Fibroblast of skin of abdomen (primary cell): ENCODE measurements at regions not wholly inside any gene's neighbourhood (a gene's known extent, or its start where the extent isn't known, plus 50 kb on each side); places are given as distances from the start of the nearest gene placed in this dataset.
A peak's percentile ranks its signal among the peaks of the same experiment; 100 is the strongest.

Experiments
- DNase-seq: peaks from one replicate; pipeline ENCODE4 v3.0.0-alpha.2; 2013

GRCh38 chr2:38509947-38510326 lies 92.8 kb downstream of the HNRNPLL start:
- no peak for DNase-seq

GRCh38 chr2:38509314-38509946 lies 93.3 kb downstream of the HNRNPLL start:
- DNase-seq: peak; percentile 88

GRCh38 chr2:38508311-38509039 lies 94.3 kb downstream of the HNRNPLL start:
- peak; percentile 79 for DNase-seq

- no peak for DNase-seq
Observed at GRCh38 chr2:38507712-38508111, 95.0 kb downstream of the HNRNPLL start.

GRCh38 chr2:38505779-38506178 lies 96.9 kb downstream of the HNRNPLL start:
- peak; percentile 84 for DNase-seq

GRCh38 chr2:38504169-38504568 lies 98.6 kb downstream of the HNRNPLL start:
- no peak for DNase-seq

- DNase-seq: no peak
Observed at GRCh38 chr2:38502107-38502506, 100.6 kb downstream of the HNRNPLL start.

- DNase-seq: peak; percentile 9
Observed at GRCh38 chr2:38500283-38500634, 102.5 kb downstream of the HNRNPLL start.

GRCh38 chr2:38499548-38500282 lies 103.0 kb downstream of the HNRNPLL start:
- DNase-seq: peak; percentile 10

GRCh38 chr2:38498045-38498481 lies 104.7 kb downstream of the HNRNPLL start:
- DNase-seq: no peak

GRCh38 chr2:38497670-38498037 lies 105.1 kb downstream of the HNRNPLL start:
- no peak for DNase-seq

GRCh38 chr2:38496927-38497669 lies 105.6 kb downstream of the HNRNPLL start:
- DNase-seq: no peak

GRCh38 chr2:38495880-38496279 lies 106.8 kb downstream of the HNRNPLL start:
- DNase-seq: no peak

GRCh38 chr2:38494394-38494793 lies 108.3 kb downstream of the HNRNPLL start:
- no peak for DNase-seq

GRCh38 chr2:38492042-38492615 lies 110.6 kb downstream of the HNRNPLL start:
- DNase-seq: no peak

GRCh38 chr2:38491436-38491835 lies 111.3 kb downstream of the HNRNPLL start:
- DNase-seq: no peak

- DNase-seq: no peak
Observed at GRCh38 chr2:38489846-38490245, 112.8 kb upstream of the ATL2 start.

- DNase-seq: no peak
Observed at GRCh38 chr2:38487852-38488251, 110.8 kb upstream of the ATL2 start.

GRCh38 chr2:38486213-38487026 lies 109.3 kb upstream of the ATL2 start:
- DNase-seq: no peak

- no peak for DNase-seq
Observed at GRCh38 chr2:38485734-38486133, 108.7 kb upstream of the ATL2 start.

GRCh38 chr2:38484957-38485356 lies 107.9 kb upstream of the ATL2 start:
- no peak for DNase-seq
